T47D (cell line): ENCODE measurements at regions not wholly inside any gene's neighbourhood (a gene's known extent, or its start where the extent isn't known, plus 50 kb on each side); places are given as distances from the start of the nearest gene placed in this dataset.

Experiments used
- DNase-seq, 2 experiments: peaks; one replicate each; pipeline versions ENCODE4 v3.0.0 to v3.0.0-alpha.2; 2011 to 2012; ENCODE audit warnings: low read depth in 1 of 2, low spot score in 1 of 2
- JUND ChIP-seq: IDR thresholded peaks from 2 replicates; pipeline ENCODE4 v1.6.1; 2012; ENCODE audit warnings: low read depth
- in situ Hi-C: cut with HindIII; loops from 2 replicates; pipeline ENCODE4 v1.10.0; 2016; ENCODE audit warnings: low sequenced_read_pairs, low pct_unique_long_range_greater_than_20kb

DNA sequence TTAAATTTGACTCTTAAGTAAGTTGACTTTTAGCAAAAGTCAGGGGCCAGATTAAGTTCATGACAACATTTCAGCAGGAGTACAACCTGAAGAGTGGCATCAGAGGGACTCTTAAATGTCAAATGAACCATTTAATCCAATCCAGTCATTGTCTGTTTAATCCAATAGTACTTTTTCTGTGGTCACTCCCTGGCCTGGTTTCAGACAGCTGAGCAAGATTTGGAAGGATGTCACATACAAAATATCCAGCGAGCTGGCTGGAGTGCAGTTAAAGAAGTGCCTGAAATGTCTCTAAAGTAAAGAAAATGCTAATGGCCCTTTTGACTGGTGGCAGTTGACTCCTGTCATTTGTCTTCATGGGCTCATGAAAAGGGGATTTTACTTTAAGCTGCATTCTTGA is 1082.1 kb downstream of the AACS start:
- in situ Hi-C loops, result no loop called here
- no peak for DNase-seq
- no peak for TF ChIP-seq JUND

DNA sequence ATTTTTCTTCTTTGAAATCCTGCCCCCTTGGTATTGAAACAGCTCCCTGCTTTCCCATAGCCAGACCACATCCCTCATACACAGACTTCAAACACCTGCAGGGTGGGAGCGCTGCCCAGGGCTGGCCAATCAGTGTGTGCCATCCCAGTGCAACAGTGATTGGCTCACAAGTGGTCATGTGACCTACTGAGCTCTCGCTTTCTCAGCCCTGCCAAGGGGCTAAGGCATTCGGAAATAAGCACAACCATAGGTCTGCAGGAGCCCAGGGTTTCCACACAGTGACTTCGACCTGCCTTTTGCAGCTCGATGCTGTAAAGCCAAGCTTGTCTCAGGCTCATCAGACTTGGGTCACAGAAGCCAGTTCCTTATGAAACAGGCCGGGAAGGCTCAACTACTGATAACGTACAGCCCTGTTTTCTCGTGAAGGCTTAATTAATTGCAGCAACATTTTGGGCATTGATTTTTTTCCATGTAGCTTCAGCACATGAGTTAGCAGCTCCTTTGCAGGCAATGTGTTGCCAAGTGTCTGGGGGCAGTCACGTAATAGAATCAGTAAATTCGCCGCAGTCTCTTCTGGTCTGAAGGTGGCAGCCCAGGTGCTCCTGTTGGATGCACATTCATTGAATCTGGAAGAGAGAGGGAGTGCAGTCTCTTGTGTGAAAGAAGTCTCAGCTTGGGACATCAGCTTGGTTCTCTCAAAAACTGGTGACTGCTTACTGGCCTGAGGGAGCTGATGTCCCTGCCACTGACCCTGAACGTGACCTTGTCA is 1091.8 kb downstream of the AACS start:
- no peak for TF ChIP-seq JUND
- DNase-seq, result no peak
- in situ Hi-C loops, result no loop called here

DNA sequence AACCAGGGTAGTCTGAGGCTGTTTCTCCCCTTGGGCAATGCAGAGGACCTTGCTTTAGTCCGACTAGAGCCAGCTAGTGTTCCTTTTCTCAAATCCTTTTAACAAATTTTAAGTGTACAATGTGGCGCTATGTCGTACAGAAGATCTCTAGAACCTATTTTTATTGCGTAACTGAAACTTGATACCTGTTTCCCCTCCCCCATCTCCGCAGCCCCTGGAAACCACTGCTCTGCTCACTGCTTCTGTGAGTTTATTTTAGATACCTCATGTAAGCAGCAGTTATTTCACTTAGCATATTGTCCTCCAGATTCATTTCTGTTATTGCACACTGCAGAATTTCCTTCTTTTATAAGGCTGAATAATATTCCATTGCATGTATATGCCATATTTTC is 1092.3 kb downstream of the AACS start:
- DNase-seq, result no peak
- in situ Hi-C loops, result no loop called here
- no peak for TF ChIP-seq JUND

DNA sequence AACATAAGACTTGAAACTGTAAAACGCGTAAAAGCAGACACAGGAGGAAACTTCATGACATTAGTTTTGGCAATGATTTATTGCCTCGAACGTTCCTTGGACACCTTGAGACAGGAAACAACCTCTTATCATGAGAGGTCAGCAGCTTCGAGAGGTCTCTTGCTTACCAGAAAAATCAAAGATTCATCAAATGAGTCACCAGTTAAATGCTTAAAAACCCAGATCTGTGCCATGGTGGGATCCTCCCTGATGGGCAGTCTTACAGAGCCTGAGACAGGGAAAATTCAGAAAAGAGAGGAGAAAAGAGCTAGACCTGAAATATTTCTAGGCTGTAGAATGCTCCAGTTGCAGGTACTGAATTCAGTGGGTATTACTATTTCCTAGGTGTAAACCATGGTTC is 1093.9 kb downstream of the AACS start:
- in situ Hi-C loops, result no loop called here
- no peak for TF ChIP-seq JUND
- DNase-seq, result no peak

DNA sequence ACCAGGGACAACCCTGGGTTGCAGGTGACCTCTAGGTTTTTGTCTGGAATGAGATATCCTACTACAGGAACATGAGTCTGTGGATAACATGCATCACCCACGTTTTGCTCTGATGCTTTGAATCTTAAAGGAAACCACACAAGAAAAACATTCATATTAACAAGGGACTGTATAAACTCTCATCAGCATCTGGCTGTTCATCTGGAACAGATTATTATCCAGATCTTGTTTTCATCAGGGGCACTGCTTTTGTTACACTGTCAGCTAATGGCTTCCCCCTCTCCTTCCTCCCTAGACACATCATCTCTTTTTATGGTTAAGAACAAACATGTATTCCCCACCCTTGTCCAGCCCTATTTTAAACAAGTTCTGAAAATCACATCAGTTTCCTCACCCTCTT is 1095.7 kb downstream of the AACS start:
- TF ChIP-seq JUND, result no peak
- no peak for DNase-seq
- in situ Hi-C loops, result no loop called here

DNA sequence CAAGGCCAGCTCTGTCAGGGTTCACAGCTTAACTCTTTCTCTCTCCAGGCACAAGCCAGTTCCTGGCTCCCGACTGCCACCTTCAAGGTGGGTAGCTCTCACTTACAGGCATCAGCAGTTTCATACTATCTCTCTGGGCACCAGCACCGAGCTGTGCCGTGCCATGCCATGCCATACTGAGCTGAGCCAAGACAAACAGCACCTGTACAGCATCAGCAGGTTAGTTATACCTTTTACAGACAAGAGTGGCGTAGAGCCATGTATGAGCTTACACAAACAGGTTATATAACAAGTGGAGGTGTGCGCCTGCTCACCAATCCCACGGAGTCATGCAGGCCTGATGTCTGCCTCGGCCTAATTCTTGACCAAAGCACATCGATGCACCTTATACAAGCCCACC is 1098.7 kb downstream of the AACS start:
- no peak for DNase-seq
- TF ChIP-seq JUND, result no peak
- in situ Hi-C loops, result no loop called here

DNA sequence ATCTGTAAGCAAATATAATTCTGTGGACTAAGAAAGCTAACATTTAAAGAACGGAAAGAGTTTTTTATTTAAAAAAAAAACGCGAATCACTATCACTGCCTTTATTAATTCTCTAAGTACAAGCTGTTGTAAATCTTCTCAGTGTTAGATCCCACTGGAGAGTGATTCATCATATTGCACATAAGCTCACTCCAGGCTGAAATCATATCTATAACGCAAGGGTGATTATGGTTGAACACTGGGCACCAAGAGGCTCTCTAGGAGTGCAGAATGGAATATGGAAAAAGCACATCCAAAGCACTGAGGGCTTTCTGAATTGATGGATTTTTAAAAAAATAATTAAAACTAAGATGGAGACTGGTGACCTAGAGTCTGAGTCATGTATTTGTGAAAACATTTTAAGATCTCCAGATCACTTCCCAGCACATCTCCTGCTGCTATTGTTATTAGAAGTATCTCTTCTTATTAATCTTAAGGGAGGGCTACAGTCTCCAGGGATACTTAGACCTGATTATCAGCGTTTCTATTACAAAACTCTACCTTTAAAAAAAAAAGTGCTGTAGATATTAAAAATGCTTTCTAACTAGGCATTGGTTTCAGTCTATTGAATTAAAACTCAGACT is 1106.8 kb downstream of the AACS start:
- in situ Hi-C loops, result no loop called here
- no peak for DNase-seq
- TF ChIP-seq JUND, result no peak

DNA sequence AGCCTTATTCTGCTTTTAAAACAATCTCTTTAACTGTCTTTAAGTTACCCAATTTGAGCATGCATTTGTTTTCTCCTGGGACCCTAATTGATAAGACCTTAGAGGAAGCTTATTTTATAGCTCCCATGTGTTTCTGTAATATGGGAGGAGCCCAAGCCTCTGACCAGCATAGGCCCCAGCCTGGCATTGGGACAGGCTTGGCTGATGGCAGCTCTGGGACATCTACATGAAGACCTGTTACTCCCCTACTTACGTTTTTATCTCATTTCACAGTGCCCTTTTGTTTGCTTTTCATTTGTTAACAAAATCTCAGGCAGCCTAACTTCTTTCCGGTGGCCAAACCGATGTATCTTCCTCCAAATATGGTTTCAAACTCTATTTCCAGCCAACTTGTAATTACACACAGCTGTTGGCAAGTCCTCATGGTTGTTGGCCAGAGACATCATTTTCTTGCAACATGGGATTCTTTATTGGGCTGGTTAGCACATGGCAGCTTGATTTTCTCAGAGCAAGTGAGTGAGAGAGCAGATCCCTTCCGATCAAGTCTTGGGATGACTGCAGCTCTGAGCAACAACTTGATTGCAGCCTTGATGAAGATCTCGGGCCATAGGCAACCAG is 1117.5 kb downstream of the AACS start:
- DNase-seq, result no peak
- TF ChIP-seq JUND, result no peak
- in situ Hi-C loops, result no loop called here

DNA sequence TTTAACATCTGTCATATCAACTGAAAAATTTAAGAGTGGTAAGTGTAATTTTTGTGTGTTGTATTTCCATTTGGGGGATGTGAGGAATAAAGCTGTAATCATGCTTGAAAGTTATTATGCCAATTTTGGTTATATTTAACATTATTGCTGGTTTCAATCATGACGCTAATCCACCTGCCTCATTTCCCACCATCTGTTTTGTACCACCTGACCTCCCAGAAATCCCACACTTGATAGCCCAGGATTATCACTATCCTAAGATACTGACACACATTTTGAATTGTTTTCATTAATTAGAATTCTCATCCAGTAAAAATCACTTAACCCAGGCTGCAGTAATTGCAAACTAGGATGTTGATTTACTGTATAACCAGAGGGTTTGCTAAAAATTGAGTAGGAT is 1119.8 kb downstream of the AACS start:
- in situ Hi-C loops, result no loop called here
- no peak for TF ChIP-seq JUND
- DNase-seq, result no peak

DNA sequence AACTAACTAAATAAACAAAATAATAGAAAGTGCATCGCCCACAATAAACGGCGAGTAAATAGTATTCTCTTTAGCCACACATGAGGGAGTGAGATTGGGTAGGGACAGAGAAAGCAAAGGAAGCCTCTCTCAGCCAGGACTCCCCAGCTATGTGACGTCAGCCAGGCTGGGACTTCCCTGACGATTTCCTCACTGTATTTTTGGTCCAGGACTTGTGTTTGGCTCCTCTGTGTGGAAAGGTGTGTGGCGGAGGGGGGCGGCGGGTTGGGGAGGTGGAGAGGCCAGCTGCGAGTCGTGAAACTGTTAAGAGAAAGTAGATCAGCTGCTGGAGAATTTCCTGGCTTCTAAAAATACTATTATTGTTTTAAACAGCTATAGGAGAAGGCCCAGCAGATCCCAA is 1124.6 kb downstream of the AACS start:
- no peak for TF ChIP-seq JUND
- DNase-seq, result no peak
- in situ Hi-C loops, result no loop called here

DNA sequence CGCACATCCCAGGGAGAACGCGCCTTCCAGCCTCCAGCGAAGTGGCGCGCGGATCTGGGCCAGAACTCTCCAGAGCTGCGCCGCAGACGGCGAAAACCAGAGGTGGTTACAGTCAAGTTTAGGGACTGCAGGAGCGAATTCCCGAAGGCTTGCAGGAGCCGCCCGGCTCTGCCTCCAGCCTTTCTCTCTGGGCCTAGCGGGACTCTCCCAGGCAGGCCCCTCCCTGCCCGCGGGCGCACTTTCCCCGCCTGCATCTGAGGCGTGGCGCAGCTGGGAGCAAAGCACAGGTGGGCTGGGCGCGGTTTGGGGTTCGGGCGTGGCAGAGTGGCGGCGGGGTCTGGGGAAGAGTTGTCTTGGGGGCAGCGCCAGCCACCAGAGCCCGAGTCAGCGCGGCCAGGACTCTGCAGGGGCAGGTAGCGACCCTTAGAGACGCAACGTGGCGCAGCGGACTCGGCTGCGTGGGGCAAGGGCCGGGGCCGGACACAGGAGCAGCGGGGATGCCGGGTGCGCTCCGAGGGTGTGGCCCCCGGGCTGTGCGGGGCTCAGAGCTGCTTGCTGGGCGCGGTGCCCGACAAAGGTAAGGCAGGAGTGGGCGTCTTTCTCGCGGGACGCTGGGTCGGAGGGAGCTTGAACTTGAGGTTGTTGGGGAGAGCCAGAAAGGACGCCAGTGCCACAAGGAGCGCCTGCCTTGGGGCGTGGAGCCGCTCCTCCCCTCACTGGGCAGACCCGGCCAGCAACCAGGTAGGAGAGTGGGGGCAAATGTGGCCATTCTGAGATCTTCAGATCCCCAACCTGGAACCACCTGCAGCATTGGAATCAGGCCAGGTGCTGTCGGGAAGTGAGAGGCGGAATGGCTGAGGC is 1126.0 kb downstream of the AACS start:
- DNase-seq, result no peak
- in situ Hi-C loops, result no loop called here
- TF ChIP-seq JUND, result no peak

DNA sequence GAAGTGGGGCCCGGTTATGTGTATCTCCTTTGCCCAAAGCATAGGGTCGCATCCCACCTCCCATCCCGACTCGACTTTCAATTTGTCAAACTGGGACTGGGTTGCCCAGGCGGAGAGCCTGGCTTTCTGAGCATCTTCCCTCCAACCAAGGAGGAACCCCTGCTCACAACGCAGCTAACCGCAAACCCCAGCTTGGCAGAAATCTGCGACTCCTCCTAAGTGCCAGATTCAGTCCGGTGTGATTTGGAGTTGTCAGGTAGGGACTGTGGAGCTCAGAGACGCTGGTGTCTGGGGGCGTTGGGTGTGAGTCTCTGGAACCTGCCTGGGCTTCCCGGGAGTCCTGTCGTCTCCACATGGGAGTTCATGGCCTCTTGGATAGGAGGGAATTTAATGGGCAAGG is 1126.7 kb downstream of the AACS start:
- no peak for DNase-seq
- in situ Hi-C loops, result no loop called here
- no peak for TF ChIP-seq JUND

DNA sequence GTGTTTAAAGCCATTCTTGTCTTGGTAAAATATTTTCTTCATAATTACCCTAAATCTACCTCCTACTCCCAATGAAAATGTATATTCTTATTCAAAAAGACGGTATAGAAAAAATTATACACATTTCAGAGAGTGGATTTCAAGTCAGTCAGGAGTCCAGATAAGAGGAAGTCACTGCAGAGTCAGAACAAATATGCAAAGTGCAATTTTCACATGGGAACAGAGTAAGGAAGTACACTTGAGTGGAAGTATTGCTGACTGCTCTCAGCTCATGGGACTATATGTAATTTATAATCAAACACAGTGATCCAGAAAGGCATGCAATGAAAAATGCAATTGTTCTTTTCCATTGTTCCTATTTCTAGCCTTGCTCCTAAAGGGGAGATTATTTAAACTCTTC is 1128.0 kb downstream of the AACS start:
- DNase-seq, result no peak
- no peak for TF ChIP-seq JUND
- in situ Hi-C loops, result no loop called here
